Osteocyte (in vitro differentiated cells): ENCODE measurements at regions not wholly inside any gene's neighbourhood (a gene's known extent, or its start where the extent isn't known, plus 50 kb on each side); places are given as distances from the start of the nearest gene placed in this dataset.
A peak's percentile ranks its signal among the peaks of the same experiment; 100 is the strongest.

Source experiments
- DNase-seq: peaks from one replicate; pipeline ENCODE4 v3.0.0; 2021; ENCODE audit warnings: mixed read lengths; ENCODE audit not compliant: unreplicated experiment; ENCODE audit errors: extremely low spot score
- H3K27ac Mint-ChIP-seq: one replicate; pipeline ENCODE4 v1.8.0; 2021; ENCODE audit warnings: mild to moderate bottlenecking, mixed read lengths; ENCODE audit not compliant: unreplicated experiment
- H3K27me3 Mint-ChIP-seq: one replicate; pipeline ENCODE4 v1.8.0; 2021; ENCODE audit warnings: mixed read lengths; ENCODE audit not compliant: unreplicated experiment
- H3K36me3 Mint-ChIP-seq: one replicate; pipeline ENCODE4 v1.8.0; 2021; ENCODE audit warnings: mixed read lengths; ENCODE audit not compliant: unreplicated experiment
- H3K4me1 Mint-ChIP-seq: one replicate; pipeline ENCODE4 v1.8.0; 2021; ENCODE audit warnings: mixed read lengths; ENCODE audit not compliant: unreplicated experiment
- H3K4me3 Mint-ChIP-seq: one replicate; pipeline ENCODE4 v1.8.0; 2021; ENCODE audit warnings: mild to moderate bottlenecking, moderate library complexity, mixed read lengths; ENCODE audit not compliant: unreplicated experiment
- H3K9me3 Mint-ChIP-seq: one replicate; pipeline ENCODE4 v1.8.0; 2021; ENCODE audit warnings: mixed read lengths; ENCODE audit not compliant: unreplicated experiment
- TF ChIP-seq, protein P1 (sequence below): fragments of 200-600 bp; sonication (generic); IDR thresholded peaks from 2 replicates; pipeline ENCODE4 v1.5.0; 2021; ENCODE audit warnings: antibody characterized with exemption, mild to moderate bottlenecking, moderate library complexity

DNA sequence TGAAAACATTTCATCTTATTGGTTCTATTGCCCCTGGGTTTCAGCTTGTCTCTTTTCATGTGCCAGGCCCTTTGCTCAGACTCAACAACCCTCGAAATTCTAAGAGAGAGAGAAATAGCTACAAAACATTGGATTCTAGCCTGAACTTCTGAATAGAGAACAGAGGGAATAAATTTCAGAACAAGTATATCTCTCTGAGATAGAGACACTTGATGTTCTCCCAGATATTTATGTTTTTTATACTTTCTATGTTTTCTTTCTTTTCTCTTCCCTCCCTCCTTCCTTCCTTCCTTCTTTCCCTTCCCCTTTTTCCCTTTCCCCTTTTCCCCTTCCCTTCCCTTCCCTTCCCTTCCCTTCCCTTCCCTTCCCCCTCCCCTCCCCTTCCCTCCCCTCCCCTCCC is 279.5 kb upstream of the SPRED2 start:
- no peak for DNase-seq
- no peaks in the 10 kb centered on the region for H3K4me1 Mint-ChIP-seq
- no peak overlapping the region for H3K4me3 Mint-ChIP-seq
- H3K36me3 Mint-ChIP-seq = no peaks in the 10 kb centered on the region
- H3K9me3 Mint-ChIP-seq = no peaks in the 10 kb centered on the region
- peaks cover 18% of the 10 kb centered on the region for H3K27me3 Mint-ChIP-seq
- H3K27ac Mint-ChIP-seq = no peak overlapping the region
- TF ChIP-seq, protein P1, sequence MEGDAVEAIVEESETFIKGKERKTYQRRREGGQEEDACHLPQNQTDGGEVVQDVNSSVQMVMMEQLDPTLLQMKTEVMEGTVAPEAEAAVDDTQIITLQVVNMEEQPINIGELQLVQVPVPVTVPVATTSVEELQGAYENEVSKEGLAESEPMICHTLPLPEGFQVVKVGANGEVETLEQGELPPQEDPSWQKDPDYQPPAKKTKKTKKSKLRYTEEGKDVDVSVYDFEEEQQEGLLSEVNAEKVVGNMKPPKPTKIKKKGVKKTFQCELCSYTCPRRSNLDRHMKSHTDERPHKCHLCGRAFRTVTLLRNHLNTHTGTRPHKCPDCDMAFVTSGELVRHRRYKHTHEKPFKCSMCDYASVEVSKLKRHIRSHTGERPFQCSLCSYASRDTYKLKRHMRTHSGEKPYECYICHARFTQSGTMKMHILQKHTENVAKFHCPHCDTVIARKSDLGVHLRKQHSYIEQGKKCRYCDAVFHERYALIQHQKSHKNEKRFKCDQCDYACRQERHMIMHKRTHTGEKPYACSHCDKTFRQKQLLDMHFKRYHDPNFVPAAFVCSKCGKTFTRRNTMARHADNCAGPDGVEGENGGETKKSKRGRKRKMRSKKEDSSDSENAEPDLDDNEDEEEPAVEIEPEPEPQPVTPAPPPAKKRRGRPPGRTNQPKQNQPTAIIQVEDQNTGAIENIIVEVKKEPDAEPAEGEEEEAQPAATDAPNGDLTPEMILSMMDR = no peak

DNA sequence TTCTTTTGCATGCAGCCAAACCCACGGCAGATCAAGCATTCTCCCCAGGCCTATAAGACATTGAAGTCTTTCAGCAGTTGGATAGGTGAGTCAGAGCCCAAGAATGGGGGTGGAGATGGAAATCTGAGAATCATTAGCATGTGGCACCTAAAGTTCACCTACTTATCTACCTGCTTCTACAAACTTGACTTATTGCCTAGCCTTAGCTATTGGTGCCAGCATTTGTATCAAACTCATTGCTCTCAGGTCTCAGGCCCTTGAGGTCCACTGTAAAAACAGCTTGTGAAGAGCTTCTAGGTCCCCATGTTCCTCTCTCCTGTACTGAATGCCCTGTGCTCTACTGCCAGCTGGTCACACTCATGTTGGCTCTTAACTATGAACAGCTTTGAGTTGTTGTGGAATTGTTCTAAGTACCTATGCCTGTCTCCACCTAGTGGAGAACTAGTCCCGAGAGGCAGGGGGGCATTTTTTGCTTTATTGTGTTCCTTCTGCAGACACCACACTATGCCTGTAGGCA is 278.4 kb upstream of the SPRED2 start:
- H3K36me3 Mint-ChIP-seq = no peaks in the 10 kb centered on the region
- peaks cover 21% of the 10 kb centered on the region for H3K27me3 Mint-ChIP-seq
- H3K9me3 Mint-ChIP-seq = no peaks in the 10 kb centered on the region
- no peak overlapping the region for H3K27ac Mint-ChIP-seq
- no peak for DNase-seq
- H3K4me1 Mint-ChIP-seq = no peaks in the 10 kb centered on the region
- TF ChIP-seq, protein P1 = peak; percentile 9
- no peak overlapping the region for H3K4me3 Mint-ChIP-seq

DNA sequence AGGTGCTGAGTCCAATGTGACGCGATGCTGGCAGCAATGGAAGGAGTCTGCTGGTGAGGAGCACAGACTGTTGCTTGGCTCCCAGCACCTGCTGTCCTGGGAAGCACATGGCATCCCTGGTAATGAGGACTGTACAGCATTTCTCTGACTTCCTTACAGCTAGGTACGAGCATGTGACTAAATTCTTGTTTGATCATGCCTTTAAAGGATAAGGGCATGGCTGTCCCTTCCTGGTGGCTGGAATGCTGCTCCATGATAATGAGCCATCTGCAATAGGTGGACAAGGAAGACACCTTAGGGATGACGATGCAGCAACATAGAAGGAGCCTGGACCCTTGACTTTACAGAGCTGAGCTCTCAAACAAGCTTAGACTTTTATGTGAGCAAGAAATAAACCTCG is 278.0 kb upstream of the SPRED2 start:
- TF ChIP-seq, protein P1 = no peak
- no peaks in the 10 kb centered on the region for H3K9me3 Mint-ChIP-seq
- no peak overlapping the region for H3K27ac Mint-ChIP-seq
- no peaks in the 10 kb centered on the region for H3K36me3 Mint-ChIP-seq
- H3K4me3 Mint-ChIP-seq = no peak overlapping the region
- DNase-seq = no peak
- H3K27me3 Mint-ChIP-seq = peaks cover 18% of the 10 kb centered on the region
- H3K4me1 Mint-ChIP-seq = no peaks in the 10 kb centered on the region

DNA sequence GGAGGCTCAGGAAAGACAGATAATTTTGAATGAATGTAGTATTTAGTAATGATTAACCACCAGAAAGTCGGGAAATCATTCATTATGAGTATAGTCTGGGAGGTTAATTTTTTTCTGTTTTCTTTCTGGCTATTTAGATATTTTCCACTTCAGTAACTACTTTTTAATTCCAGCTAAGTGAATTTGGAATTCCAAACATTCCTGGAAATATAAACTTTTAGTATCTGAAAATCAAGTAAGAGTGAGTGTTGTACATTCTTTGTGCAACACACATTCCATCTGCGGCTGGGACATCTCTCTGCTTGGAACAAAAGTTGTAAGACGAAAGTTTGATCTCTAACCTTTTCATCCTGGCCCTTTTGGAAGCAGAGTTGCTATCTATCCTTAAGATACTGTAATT is 275.7 kb upstream of the SPRED2 start:
- Mint-ChIP-seq H3K27ac (no peak overlapping the region), H3K4me1 (no peaks in the 10 kb centered on the region), H3K4me3 (no peak overlapping the region), H3K9me3 (no peaks in the 10 kb centered on the region), H3K36me3 (no peaks in the 10 kb centered on the region), H3K27me3 (peaks cover 29% of the 10 kb centered on the region)
- TF ChIP-seq, protein P1 = no peak
- no peak for DNase-seq

DNA sequence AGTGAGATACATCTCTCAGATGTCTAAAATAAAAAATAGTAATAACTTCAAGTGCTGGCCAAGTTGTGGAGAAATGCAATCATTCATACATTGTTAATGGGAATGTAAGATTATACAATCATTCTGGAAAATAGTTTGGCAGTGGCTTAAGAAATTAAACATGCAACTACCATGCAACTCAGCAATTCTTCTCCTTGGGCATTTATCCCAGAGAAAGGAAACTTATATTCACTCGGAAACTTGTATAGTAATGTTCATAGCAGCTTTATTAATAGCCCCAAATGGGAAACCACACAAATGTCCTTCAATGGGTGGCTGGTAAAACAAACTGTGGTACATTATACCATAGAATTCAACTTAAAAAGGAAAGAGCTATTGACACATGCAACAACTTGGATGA is 274.0 kb upstream of the SPRED2 start:
- no peaks in the 10 kb centered on the region for H3K36me3 Mint-ChIP-seq
- no peak overlapping the region for H3K4me3 Mint-ChIP-seq
- no peaks in the 10 kb centered on the region for H3K9me3 Mint-ChIP-seq
- peaks cover 30% of the 10 kb centered on the region for H3K27me3 Mint-ChIP-seq
- DNase-seq = no peak
- TF ChIP-seq, protein P1 = no peak
- H3K27ac Mint-ChIP-seq = no peak overlapping the region
- no peaks in the 10 kb centered on the region for H3K4me1 Mint-ChIP-seq
